GM18511 (cell line): ENCODE measurements at regions not wholly inside any gene's neighbourhood (a gene's known extent, or its start where the extent isn't known, plus 50 kb on each side); places are given as distances from the start of the nearest gene placed in this dataset.

Experiments used
- ATAC-seq: cut with Tn5 transposase; IDR thresholded peaks from one replicate; pipeline ENCODE4 v1.9.1; 2021; ENCODE audit warnings: mild to moderate bottlenecking, moderate library complexity; ENCODE audit not compliant: unreplicated experiment

DNA sequence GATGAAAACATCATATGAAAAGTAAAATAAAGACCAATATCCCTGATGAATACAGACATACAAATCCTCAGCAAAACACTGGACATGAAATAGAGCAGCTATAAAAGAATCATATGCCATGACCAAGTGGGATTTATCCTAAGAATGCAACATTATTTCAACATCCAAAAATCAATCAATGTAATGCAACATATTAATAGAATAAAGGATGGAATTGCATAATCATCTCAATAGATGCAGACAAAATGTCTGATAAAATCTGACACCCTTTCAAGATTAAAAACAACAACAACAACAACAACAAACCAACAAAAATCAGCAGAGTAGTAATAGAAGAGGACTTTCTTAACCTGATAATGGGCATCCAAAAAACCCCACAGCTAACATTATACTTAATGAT lies 63.8 kb upstream of the IL1R1 start:
- ATAC-seq = no peak

DNA sequence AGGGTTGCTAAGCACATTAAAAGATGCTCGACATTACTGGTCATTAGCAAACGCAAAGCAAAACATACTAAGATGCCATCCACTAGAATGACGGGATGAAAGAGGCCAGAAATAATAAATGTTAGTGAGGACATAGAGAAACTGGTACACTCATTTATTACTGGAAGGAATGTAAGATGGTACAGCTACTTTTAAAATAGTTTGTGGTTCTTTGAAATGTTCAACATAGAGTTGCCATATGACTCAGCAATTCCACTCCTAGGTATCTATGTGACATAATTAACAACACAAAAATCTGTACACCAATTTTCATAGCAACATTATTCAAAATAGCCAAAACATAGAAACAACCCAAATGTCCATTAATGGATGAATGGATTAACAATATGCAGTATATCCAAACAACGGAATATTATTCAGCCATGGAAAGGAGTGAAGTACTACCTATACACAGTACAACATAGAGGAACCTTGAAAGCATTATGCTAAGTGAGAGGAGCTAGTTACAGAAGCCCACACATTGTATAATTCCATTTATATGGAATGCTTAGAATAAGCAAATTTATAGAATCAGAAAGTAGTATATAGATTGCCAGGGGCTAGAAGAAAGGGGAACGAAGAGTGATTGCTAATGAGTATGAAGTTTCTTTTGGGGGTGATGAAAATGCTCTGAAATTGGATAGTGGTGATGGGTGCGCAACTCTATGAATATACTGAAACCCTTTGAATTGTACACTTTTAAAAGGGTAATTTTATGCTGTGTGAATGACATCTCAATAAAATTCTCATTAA lies 61.9 kb upstream of the IL1R1 start:
- ATAC-seq = peak; percentile 46

DNA sequence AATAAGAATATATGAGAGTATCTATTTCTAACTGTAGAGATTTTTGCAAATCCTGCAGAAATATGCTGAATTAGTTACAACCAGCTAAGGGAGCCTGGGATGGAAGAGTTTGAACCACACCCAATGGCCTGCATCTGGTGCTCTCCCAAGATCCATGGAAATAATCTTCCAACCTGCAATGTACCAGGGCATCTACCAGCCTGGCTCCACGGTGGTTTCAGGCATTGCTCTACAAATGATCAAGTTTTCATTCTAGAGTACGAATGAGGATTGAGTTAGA lies 61.4 kb upstream of the IL1R1 start:
- no peak for ATAC-seq

DNA sequence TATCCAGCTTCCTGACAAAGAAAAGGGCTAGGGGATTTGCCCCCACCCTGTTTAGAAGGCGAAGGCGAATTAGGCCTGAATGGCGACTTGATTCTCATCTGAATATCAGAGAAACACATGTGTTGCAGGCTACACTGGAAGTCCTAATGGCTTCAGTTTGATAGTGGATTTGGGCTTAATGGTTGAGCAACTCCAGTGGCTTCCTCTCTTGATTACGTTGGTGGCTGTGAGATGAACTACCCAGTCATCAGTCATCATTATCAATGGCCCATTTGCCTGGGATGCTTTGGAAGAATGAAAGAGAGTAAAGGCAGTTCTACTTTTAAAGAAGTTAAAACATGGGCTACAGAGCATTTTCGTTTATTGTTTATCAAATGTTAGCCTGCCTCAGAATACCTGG lies 60.9 kb upstream of the IL1R1 start:
- ATAC-seq = no peak

DNA sequence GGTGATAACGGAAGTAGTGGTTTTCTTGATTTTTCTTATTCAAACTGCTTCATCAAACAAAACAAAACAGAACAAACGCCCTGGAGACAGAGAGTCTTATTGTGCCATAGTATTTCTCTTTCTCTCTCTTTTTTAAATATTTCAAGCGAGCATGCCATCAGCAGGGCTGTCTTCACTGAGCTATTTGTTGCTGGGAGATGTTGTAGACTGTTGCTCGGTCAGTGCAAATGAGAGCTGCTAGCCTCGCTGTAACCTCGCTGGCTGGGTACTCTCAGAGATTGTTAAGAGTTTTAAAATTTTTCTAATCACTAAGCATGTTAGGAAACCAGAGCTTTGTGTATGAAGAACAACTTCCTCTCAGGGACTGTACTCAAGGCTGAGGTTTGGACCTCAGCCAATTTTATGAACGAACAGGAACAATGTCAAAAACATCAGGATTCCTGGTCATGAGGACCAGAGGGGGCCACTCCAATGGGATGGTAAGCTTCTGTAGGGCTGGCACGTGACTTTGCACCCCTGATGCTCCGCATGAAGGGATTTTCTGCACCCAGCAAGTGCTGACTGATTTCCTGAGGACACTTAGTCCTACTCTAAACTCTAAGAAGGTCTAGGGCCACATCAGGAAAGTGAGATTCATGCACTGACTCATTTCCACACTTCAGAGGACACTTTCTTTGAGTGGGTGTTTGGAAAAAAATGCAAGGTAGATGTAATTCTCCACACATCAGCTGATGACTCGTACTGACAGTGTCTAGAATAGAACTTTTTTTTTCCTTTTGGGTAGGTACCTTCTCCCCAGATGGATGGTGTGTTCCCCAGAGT lies 59.8 kb upstream of the IL1R1 start:
- peak; percentile 82 for ATAC-seq

DNA sequence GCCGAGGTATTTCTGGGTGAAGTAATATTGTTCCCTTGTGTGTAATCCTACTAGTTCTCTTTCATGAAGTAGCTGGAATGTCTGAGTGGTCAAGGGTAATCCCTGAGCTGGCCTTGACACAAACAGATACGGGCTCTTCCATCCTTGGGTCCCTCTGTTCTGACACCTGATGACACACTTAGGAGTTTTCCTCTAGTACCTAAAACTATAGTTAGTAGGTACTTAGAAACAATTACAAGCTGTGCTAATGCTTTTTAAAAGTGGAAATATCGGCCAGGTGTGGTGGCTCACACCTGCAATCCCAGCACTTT lies 59.2 kb upstream of the IL1R1 start:
- ATAC-seq = peak; percentile 24

DNA sequence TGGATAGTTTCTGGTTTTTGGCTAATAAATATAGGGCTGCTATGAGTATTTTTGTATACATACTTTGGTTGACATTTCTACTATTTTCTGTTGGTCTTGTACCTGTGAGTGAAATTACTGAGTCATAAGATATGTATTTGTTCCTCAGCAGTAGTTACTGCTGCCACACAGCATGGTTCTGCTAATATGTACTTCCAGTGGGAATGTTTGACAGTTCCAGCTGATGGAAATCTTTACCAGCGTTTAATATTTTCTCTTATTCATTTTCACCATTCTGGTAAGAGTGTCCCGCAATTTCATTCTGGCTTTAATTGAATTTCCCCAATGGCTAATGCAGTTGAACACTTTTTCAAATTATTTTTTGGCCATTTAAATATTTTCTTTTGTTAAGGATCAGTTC lies 57.9 kb upstream of the IL1R1 start:
- no peak for ATAC-seq

DNA sequence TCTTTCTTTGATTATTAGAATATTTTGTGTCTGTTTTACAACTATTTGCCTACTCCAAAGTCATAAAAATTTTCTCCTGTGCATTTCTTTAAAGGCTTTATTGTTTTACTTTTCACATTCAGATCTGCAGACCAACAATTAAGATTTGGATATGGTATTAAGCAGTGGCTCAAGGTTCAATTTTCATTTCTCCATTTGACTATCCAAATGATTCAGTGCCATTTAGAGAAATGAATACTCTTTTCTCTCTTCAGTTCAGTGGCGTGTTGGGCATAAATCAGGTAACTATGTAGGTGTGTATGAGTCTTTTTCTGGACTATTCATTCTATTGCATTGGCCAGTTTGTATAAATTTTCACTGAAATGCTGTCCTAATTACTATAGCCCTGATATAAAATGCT lies 57.3 kb upstream of the IL1R1 start:
- ATAC-seq = no peak

DNA sequence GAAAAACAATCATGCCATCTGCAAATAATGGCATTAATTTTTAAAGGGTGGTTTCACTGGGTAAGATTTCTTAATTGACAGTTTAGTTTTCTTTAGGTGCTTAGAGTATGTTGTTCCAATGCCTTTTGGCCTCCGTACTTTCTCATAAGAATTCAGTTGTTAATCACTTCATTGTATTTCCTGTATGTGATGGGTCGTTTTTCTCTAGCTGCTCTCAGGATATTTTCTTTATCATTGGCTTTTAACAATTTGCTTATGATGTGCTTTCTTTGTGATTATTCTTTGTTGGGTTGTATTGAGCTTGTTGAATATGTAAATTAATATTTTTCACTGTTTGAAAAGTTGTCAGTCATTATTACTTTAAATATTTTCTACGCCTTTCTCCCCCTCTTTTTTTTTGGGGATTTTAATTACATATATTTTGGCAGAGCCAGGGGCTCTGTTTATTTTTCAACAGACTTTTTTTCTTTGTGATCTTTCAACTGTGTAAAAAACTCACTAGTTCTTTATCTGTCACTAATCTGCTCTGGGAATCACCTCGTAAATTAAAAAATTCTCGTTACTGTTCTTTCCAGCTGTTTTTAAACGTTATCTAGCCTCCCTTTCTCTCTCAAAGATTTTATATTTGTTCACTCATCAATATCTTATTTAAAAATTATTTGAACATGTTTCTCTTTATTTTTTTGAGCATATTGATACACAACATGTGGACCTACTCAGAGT lies 56.2 kb upstream of the IL1R1 start:
- ATAC-seq = no peak

DNA sequence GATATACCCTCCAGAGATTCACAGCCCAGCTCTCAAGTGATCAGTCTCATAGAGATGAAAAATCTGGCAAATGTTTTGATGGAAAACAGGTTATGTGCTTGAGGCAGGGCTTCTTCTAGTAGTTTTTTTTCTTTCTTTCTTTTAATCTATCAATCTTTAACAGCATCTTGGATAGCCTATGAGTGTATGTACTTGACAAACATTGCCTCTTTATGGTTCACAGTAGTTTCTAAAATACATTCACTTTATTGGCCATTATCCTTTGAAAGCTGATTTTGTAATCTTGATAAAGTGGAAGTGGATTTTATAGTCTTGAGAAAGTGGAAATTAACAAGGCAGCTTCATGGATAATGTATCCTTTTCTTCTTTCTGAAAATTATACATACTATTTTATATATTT lies 51.4 kb upstream of the IL1R1 start:
- no peak for ATAC-seq

DNA sequence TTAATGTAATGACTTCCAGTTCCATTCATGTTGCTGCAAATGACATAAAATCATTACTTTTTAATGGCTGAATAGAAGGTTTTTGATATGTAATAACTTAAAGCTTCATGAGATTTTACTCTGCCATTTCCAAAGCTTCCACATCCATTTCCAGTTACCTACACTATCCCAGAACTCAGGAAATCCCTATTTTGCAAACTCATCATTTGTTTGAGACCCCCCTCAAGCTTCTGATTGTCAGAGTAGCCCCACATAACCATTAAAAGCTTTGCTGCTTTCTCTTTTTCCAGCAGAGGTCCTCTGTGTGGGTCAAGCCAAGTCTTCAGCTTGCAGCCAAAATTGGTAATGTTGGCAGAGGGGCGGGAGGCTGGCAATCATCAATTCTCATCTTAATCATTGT lies 50.6 kb upstream of the IL1R1 start:
- ATAC-seq = no peak

DNA sequence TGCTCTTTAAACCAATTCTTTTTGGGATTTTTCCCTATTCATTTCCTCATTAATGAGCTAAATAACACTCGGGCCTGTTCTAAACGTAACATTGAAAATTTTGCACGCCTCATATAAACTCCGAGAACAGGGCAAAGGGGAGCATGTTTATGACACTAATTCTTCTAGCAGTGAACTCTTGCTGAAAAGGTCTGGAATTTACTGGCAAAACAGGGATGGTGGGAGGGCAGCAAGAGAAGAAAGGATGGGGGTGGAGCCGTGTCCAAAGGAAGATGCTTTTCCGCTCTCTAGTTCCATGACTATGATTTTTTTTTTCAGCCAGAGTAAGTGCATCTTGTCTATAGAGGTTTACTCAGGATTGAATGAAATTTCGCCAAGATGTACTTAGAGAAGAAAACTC lies 50.0 kb upstream of the IL1R1 start:
- no peak for ATAC-seq
